Ishikawa (cell line): ENCODE measurements at regions not wholly inside any gene's neighbourhood (a gene's known extent, or its start where the extent isn't known, plus 50 kb on each side); places are given as distances from the start of the nearest gene placed in this dataset.

Experiments used
- CEBPB ChIP-seq: IDR thresholded peaks from 2 replicates; pipeline ENCODE4 v1.6.1; 2012
- CREB1 ChIP-seq: IDR thresholded peaks from 2 replicates; pipeline ENCODE4 v1.6.1; 2012; ENCODE audit warnings: low read depth
- EGR1 ChIP-seq: IDR thresholded peaks from 2 replicates; pipeline ENCODE4 v1.6.1; 2012
- EP300 ChIP-seq: IDR thresholded peaks from 2 replicates; pipeline ENCODE4 v1.6.1; 2012; ENCODE audit warnings: borderline replicate concordance
- FOXM1 ChIP-seq: IDR thresholded peaks from 2 replicates; pipeline ENCODE4 v1.6.1; 2012; ENCODE audit warnings: low read depth, borderline replicate concordance
- MAX ChIP-seq: IDR thresholded peaks from 2 replicates; pipeline ENCODE4 v1.6.1; 2012
- NFIC ChIP-seq: IDR thresholded peaks from 2 replicates; pipeline ENCODE4 v1.6.1; 2012
- RAD21 ChIP-seq: IDR thresholded peaks from 2 replicates; pipeline ENCODE4 v1.6.1; 2012; ENCODE audit warnings: low read depth
- REST ChIP-seq: IDR thresholded peaks from 2 replicates; pipeline ENCODE4 v1.6.1; 2012; ENCODE audit warnings: low read depth, mild to moderate bottlenecking
- TAF1 ChIP-seq: IDR thresholded peaks from 2 replicates; pipeline ENCODE4 v1.6.1; 2012; ENCODE audit warnings: low read depth, mild to moderate bottlenecking
- TCF12 ChIP-seq: IDR thresholded peaks from 2 replicates; pipeline ENCODE4 v1.6.1; 2012; ENCODE audit warnings: low read depth
- TEAD4 ChIP-seq: IDR thresholded peaks from 2 replicates; pipeline ENCODE4 v1.6.1; 2012
- USF1 ChIP-seq: IDR thresholded peaks from 2 replicates; pipeline ENCODE4 v1.6.1; 2012
- YY1 ChIP-seq: IDR thresholded peaks from 2 replicates; pipeline ENCODE4 v1.6.1; 2012; ENCODE audit warnings: low read depth
- ZBTB7A ChIP-seq: IDR thresholded peaks from 2 replicates; pipeline ENCODE4 v1.6.1; 2012; ENCODE audit warnings: low read depth

GRCh38 chr18:1840878-1841277, 730.4 kb downstream of the METTL4 start:
- TF ChIP-seq TEAD4 (no peak), EGR1 (no peak), RAD21 (no peak)

- no peak for TF ChIP-seq EGR1
- no peak for TF ChIP-seq ZBTB7A
- no peak for TF ChIP-seq MAX
- no peak for TF ChIP-seq YY1
- TF ChIP-seq CEBPB = no peak
- no peak for TF ChIP-seq RAD21
- TF ChIP-seq USF1 = no peak
- TF ChIP-seq EP300 = no peak
- no peak for TF ChIP-seq REST
- no peak for TF ChIP-seq NFIC
- TF ChIP-seq TCF12 = no peak
- no peak for TF ChIP-seq TEAD4
- TF ChIP-seq TAF1 = no peak
- TF ChIP-seq FOXM1 = no peak
- TF ChIP-seq CREB1 = no peak
Measured at GRCh38 chr18:1846640-1847039, 724.7 kb downstream of the METTL4 start.

GRCh38 chr18:1848716-1849115, 722.6 kb downstream of the METTL4 start:
- TF ChIP-seq YY1 (no peak), EGR1 (no peak), USF1 (no peak), FOXM1 (no peak)

GRCh38 chr18:1849386-1849785, 721.9 kb downstream of the METTL4 start:
- no peak for TF ChIP-seq CREB1
- TF ChIP-seq CEBPB = no peak
- TF ChIP-seq EGR1 = no peak
- TF ChIP-seq MAX = no peak
- no peak for TF ChIP-seq TAF1
- TF ChIP-seq REST = no peak
- TF ChIP-seq TEAD4 = no peak
- TF ChIP-seq USF1 = no peak
- TF ChIP-seq EP300 = no peak
- TF ChIP-seq NFIC = no peak
- TF ChIP-seq YY1 = no peak
- no peak for TF ChIP-seq TCF12
- no peak for TF ChIP-seq FOXM1
- TF ChIP-seq ZBTB7A = no peak
- TF ChIP-seq RAD21 = no peak

- TF ChIP-seq TEAD4 = no peak
- TF ChIP-seq CREB1 = no peak
- TF ChIP-seq TCF12 = no peak
- TF ChIP-seq CEBPB = no peak
- TF ChIP-seq MAX = no peak
- TF ChIP-seq REST = no peak
- no peak for TF ChIP-seq EP300
- TF ChIP-seq YY1 = no peak
- TF ChIP-seq RAD21 = no peak
- no peak for TF ChIP-seq FOXM1
- no peak for TF ChIP-seq ZBTB7A
- TF ChIP-seq NFIC = no peak
- TF ChIP-seq USF1 = no peak
- TF ChIP-seq EGR1 = no peak
- TF ChIP-seq TAF1 = no peak
Measured at GRCh38 chr18:1861473-1861872, 709.8 kb downstream of the METTL4 start.
